IMR-90 (cell line): ENCODE measurements at regions not wholly inside any gene's neighbourhood (a gene's known extent, or its start where the extent isn't known, plus 50 kb on each side); places are given as distances from the start of the nearest gene placed in this dataset.

ENCODE experiments used
- ATAC-seq: fragments of 200-7000 bp; cut with Tn5 transposase; 2 replicates; pipeline ENCODE4 v1.9.1; 2020; ENCODE audit warnings: low read depth, mild to moderate bottlenecking, moderate library complexity
- BruUV-seq: library from RNA; stranded (reverse); fragments of 400-500 nt; replicated peaks from 2 replicates; lab custom pipeline; 2021; lab: Mats Ljungman, UMichigan
- CTCF ChIA-PET: fragments of 300-600 bp; formaldehyde crosslinking; extraction: SDS; loops from one replicate; lab custom pipeline; 2021; ENCODE audit warnings: antibody characterized with exemption; lab: Yijun Ruan, JAX
- POLR2A ChIA-PET: fragments of 300-600 bp; sonication (Branson Sonifier 250); formaldehyde crosslinking; loops from one replicate; lab custom pipeline; 2022; ENCODE audit warnings: antibody characterized with exemption; ENCODE audit not compliant: unreplicated experiment; lab: Charles Lee
- DNase-seq: peaks from one replicate; pipeline ENCODE4 v3.0.0; 2013
- H2AFZ ChIP-seq: replicated peaks from 2 replicates; pipeline ENCODE3; 2013; ENCODE audit warnings: low read length, mild to moderate bottlenecking; ENCODE audit not compliant: poor library complexity
- H2AK5ac ChIP-seq: 2 replicates; pipeline ENCODE4 v1.6.1; 2013; ENCODE audit warnings: low read depth, low read length, inconsistent platforms
- H2AK9ac ChIP-seq: replicated peaks from 2 replicates; pipeline ENCODE3; 2013; ENCODE audit warnings: mild to moderate bottlenecking, low read depth, low read length, moderate library complexity; ENCODE audit not compliant: poor library complexity
- H2BK120ac ChIP-seq: 2 replicates; pipeline ENCODE4 v1.6.1; 2013; ENCODE audit warnings: low read depth, low read length, inconsistent platforms
- H2BK15ac ChIP-seq: 3 replicates; pipeline ENCODE4 v1.6.1; 2013; ENCODE audit warnings: low read depth, low read length, inconsistent platforms
- H2BK20ac ChIP-seq: 2 replicates; pipeline ENCODE4 v1.6.1; 2013; ENCODE audit warnings: low read depth, mild to moderate bottlenecking, inconsistent platforms, low read length, moderate library complexity
- H2BK5ac ChIP-seq: 2 replicates; pipeline ENCODE4 v1.6.1; 2013; ENCODE audit warnings: mild to moderate bottlenecking, low read depth, low read length, inconsistent platforms; ENCODE audit not compliant: poor library complexity, severe bottlenecking
- H3K14ac ChIP-seq: replicated peaks from 2 replicates; pipeline ENCODE4 v1.6.1; 2013; ENCODE audit warnings: low read depth, low read length, inconsistent platforms
- H3K18ac ChIP-seq: 2 replicates; pipeline ENCODE4 v1.6.1; 2013; ENCODE audit warnings: low read depth, low read length, control low read depth
- H3K23ac ChIP-seq: 2 replicates; pipeline ENCODE4 v1.6.1; 2013; ENCODE audit warnings: low read depth, low read length, inconsistent platforms
- H3K27ac ChIP-seq: 2 replicates; pipeline ENCODE4 v1.5.1; 2013; ENCODE audit warnings: mild to moderate bottlenecking, control low read depth, low read length; ENCODE audit not compliant: insufficient read depth
- H3K27me3 ChIP-seq: 2 replicates; pipeline ENCODE4 v1.6.1; 2013; ENCODE audit warnings: low read length; ENCODE audit not compliant: control insufficient read depth, insufficient read depth
- H3K36me3 ChIP-seq: 2 replicates; pipeline ENCODE4 v1.6.1; 2013; ENCODE audit warnings: low read length, mixed read lengths; ENCODE audit not compliant: control insufficient read depth, insufficient read depth
- H3K4ac ChIP-seq: 2 replicates; pipeline ENCODE4 v1.6.1; 2013; ENCODE audit warnings: low read depth, low read length, inconsistent platforms
- H3K4me1 ChIP-seq: 2 replicates; pipeline ENCODE4 v1.6.1; 2013; ENCODE audit warnings: low read length, mixed read lengths; ENCODE audit not compliant: control insufficient read depth, insufficient read depth
- H3K4me2 ChIP-seq: 2 replicates; pipeline ENCODE4 v1.6.1; 2013; ENCODE audit warnings: low read depth, mild to moderate bottlenecking, control low read depth, low read length, moderate library complexity
- H3K4me3 ChIP-seq: 2 replicates; pipeline ENCODE4 v1.5.1; 2013; ENCODE audit warnings: low read depth, mild to moderate bottlenecking, control low read depth, low read length, moderate library complexity; ENCODE audit not compliant: insufficient read depth
- H3K56ac ChIP-seq: 2 replicates; pipeline ENCODE4 v1.6.1; 2013; ENCODE audit warnings: low read length, inconsistent platforms; ENCODE audit not compliant: insufficient read depth; ENCODE audit errors: extremely low read depth
- H3K79me1 ChIP-seq, 2 experiments: 2 replicates each; pipeline ENCODE4 v1.6.1; 2013; ENCODE audit warnings: low read length in 2 of 2, inconsistent platforms in 1 of 2, low read depth in 1 of 2
- H3K9ac ChIP-seq: 2 replicates; pipeline ENCODE4 v1.6.1; 2013; ENCODE audit warnings: low read depth, low read length, control low read depth
- H3K9me1 ChIP-seq: 2 replicates; pipeline ENCODE4 v1.6.1; 2013; ENCODE audit warnings: low read length, inconsistent platforms; ENCODE audit not compliant: insufficient read depth
- H3K9me3 ChIP-seq: 2 replicates; pipeline ENCODE4 v1.6.1; 2013; ENCODE audit warnings: low read length; ENCODE audit not compliant: control insufficient read depth, insufficient read depth
- H4K20me1 ChIP-seq: 2 replicates; pipeline ENCODE4 v1.6.1; 2013; ENCODE audit warnings: low read length, inconsistent platforms; ENCODE audit not compliant: insufficient read depth
- H4K5ac ChIP-seq: 2 replicates; pipeline ENCODE4 v1.6.1; 2013; ENCODE audit warnings: mild to moderate bottlenecking, low read depth, low read length, control low read depth
- H4K8ac ChIP-seq, 2 experiments: 2 replicates each; pipeline ENCODE4 v1.6.1; 2013; ENCODE audit warnings: low read depth in 2 of 2, low read length in 2 of 2, control low read depth in 1 of 2, inconsistent platforms in 1 of 2
- H4K91ac ChIP-seq: 2 replicates; pipeline ENCODE4 v1.6.1; 2013; ENCODE audit warnings: low read depth, low read length, inconsistent platforms; ENCODE audit not compliant: insufficient read depth
- BHLHE40 ChIP-seq: fragments of 150-350 bp; IDR thresholded peaks from 2 replicates; pipeline ENCODE4 v1.6.1; 2016; ENCODE audit warnings: mild to moderate bottlenecking, low read depth, low read length
- CEBPB ChIP-seq: IDR thresholded peaks from 2 replicates; pipeline ENCODE4 v1.6.1; 2012; ENCODE audit warnings: low read depth, low read length, improper control_type of control experiment
- CHD1 ChIP-seq: IDR thresholded peaks from 2 replicates; pipeline ENCODE4 v1.6.1; 2012; ENCODE audit warnings: low read depth, low read length, improper control_type of control experiment
- ELK1 ChIP-seq: fragments of 150-350 bp; IDR thresholded peaks from 2 replicates; pipeline ENCODE4 v1.6.1; 2016; ENCODE audit warnings: low read depth, mild to moderate bottlenecking, low read length, moderate library complexity, borderline replicate concordance
- FOS ChIP-seq: fragments of 150-350 bp; IDR thresholded peaks from 2 replicates; pipeline ENCODE4 v1.6.1; 2016; ENCODE audit warnings: low read depth, low read length
- MAFK ChIP-seq: IDR thresholded peaks from 2 replicates; pipeline ENCODE4 v1.6.1; 2012; ENCODE audit warnings: low read depth, low read length, improper control_type of control experiment
- MAZ ChIP-seq: IDR thresholded peaks from 2 replicates; pipeline ENCODE4 v1.6.1; 2012; ENCODE audit warnings: low read depth, mild to moderate bottlenecking, low read length, improper control_type of control experiment, moderate library complexity, borderline replicate concordance
- MXI1 ChIP-seq: IDR thresholded peaks from 2 replicates; pipeline ENCODE4 v1.6.1; 2012; ENCODE audit warnings: low read depth, mild to moderate bottlenecking, low read length, moderate library complexity, borderline replicate concordance
- NFE2L2 ChIP-seq: fragments of 150-350 bp; IDR thresholded peaks from 2 replicates; pipeline ENCODE4 v1.6.1; 2016; ENCODE audit warnings: low read depth, mild to moderate bottlenecking, low read length
- RAD21 ChIP-seq: IDR thresholded peaks from 2 replicates; pipeline ENCODE4 v1.6.1; 2012; ENCODE audit warnings: low read length, improper control_type of control experiment
- RCOR1 ChIP-seq: IDR thresholded peaks from 2 replicates; pipeline ENCODE4 v1.6.1; 2012; ENCODE audit warnings: mild to moderate bottlenecking, low read length, improper control_type of control experiment; ENCODE audit not compliant: insufficient replicate concordance
- RFX5 ChIP-seq: IDR thresholded peaks from 2 replicates; pipeline ENCODE4 v1.8.0; 2012; ENCODE audit warnings: low read depth, mild to moderate bottlenecking, low read length, moderate library complexity
- USF2 ChIP-seq: fragments of 150-350 bp; IDR thresholded peaks from 2 replicates; pipeline ENCODE4 v1.6.1; 2017; ENCODE audit warnings: mild to moderate bottlenecking, antibody characterized with exemption, low read length, low read depth
- WGBS, 2 experiments: methylation state at CpG; one replicate each; pipeline versions ENCODE4 v1.1.5 to v1.1.7; 2013; ENCODE audit warnings: missing lambda C conversion rate in 2 of 2; ENCODE audit not compliant: insufficient read length in 1 of 2; ENCODE audit errors: extremely low coverage in 2 of 2; 5-methylcytosine and 5-hydroxymethylcytosine counted together
- dilution Hi-C: fragments of 300-500 bp; cut with HindIII; formaldehyde crosslinking; loops from one replicate; pipeline ENCODE4 v1.14.3; 2018; ENCODE audit warnings: low sequenced_read_pairs; ENCODE audit not compliant: unreplicated experiment
- in situ Hi-C: fragments of 300-500 bp; cut with MboI; formaldehyde crosslinking; loops from 3 replicates; pipeline ENCODE4 v1.14.3; 2019; ENCODE audit warnings: low sequenced_read_pairs, inconsistent platforms, mixed read lengths
- intact Hi-C: fragments of 100-400 bp; cut with micrococcal nuclease; formaldehyde crosslinking; loops from 2 replicates; pipeline ENCODE4 v1.10.0; 2022

- Histone ChIP-seq H4K91ac (no peak overlapping the region), H2BK20ac (no peak overlapping the region), H3K36me3 (no peaks in the 10 kb centered on the region), H2AFZ (no peak overlapping the region), H3K23ac (no peak overlapping the region), H3K14ac (no peak overlapping the region), H3K56ac (no peak overlapping the region), H3K79me1 (no peaks in the 10 kb centered on the region), H2AK9ac (no peak overlapping the region), H2BK5ac (no peak overlapping the region), H3K9me3 (no peaks in the 10 kb centered on the region), H2BK120ac (no peak overlapping the region), H4K8ac (no peak overlapping the region), H3K4me1 (no peaks in the 10 kb centered on the region), H3K4me2 (no peak overlapping the region), H3K18ac (no peak overlapping the region), H3K27ac (no peak overlapping the region), H2BK15ac (no peak overlapping the region), H4K20me1 (no peaks in the 10 kb centered on the region), H3K9ac (no peak overlapping the region), H3K4ac (no peak overlapping the region), H4K5ac (no peak overlapping the region), H3K9me1 (no peaks in the 10 kb centered on the region), H3K27me3 (no peaks in the 10 kb centered on the region), H2AK5ac (no peak overlapping the region), H3K4me3 (no peak overlapping the region)
- ATAC-seq (no peak), DNase-seq (no peak)
- dilution Hi-C loops, result no loop called here
- in situ Hi-C loops, result no loop called here
- ChIA-PET POLR2A (no interaction called here), CTCF (no interaction called here)
- no CpG with 5 or more reads among the region's 1 CpG for WGBS, 2 experiments
- TF ChIP-seq RFX5 (no peak), MAFK (no peak), FOS (no peak), USF2 (no peak), NFE2L2 (no peak), MXI1 (no peak), MAZ (no peak), RCOR1 (no peak), RAD21 (no peak), CHD1 (no peak), BHLHE40 (no peak), ELK1 (no peak), CEBPB (no peak)
- no TSS peak for BruUV-seq
- intact Hi-C loops, result no loop called here
Measured at GRCh38 chr2:12273111-12273510, 443.6 kb upstream of the TRIB2 start.
